Left ventricle myocardium inferior (tissue), 1 donor: ENCODE measurements at regions not wholly inside any gene's neighbourhood (a gene's known extent, or its start where the extent isn't known, plus 50 kb on each side); places are given as distances from the start of the nearest gene placed in this dataset.

Source experiments
- DNase-seq: peaks from one replicate; pipeline ENCODE4 v3.0.0-alpha.2; 2020
- H3K27ac ChIP-seq: fragments of 200-600 bp; replicated peaks from 2 replicates; pipeline ENCODE4 v1.8.0; 2021
- H3K27me3 ChIP-seq: fragments of 200-600 bp; 2 replicates; pipeline ENCODE4 v1.8.0; 2021; ENCODE audit warnings: low read depth
- H3K36me3 ChIP-seq: fragments of 200-600 bp; 2 replicates; pipeline ENCODE4 v1.8.0; 2021
- H3K4me1 ChIP-seq: fragments of 200-600 bp; 2 replicates; pipeline ENCODE4 v1.8.0; 2021
- H3K4me3 ChIP-seq: fragments of 200-600 bp; 2 replicates; pipeline ENCODE4 v1.8.0; 2021; ENCODE audit warnings: mild to moderate bottlenecking, moderate library complexity
- H3K9me3 ChIP-seq: fragments of 200-600 bp; replicated peaks from 2 replicates; pipeline ENCODE4 v1.8.0; 2021
- intact Hi-C: fragments of 100-400 bp; cut with micrococcal nuclease; formaldehyde crosslinking; loops from one replicate; pipeline ENCODE4 v1.11.0; 2022
- TF ChIP-seq, protein P1 (sequence below): fragments of 200-600 bp; IDR thresholded peaks from 2 replicates; pipeline ENCODE4 v1.8.0; 2021; ENCODE audit warnings: antibody characterized with exemption, mild to moderate bottlenecking, borderline replicate concordance
- donor health status: DM: no; HTN: yes; CAD: no; lungs with severe emphysema.

DNA sequence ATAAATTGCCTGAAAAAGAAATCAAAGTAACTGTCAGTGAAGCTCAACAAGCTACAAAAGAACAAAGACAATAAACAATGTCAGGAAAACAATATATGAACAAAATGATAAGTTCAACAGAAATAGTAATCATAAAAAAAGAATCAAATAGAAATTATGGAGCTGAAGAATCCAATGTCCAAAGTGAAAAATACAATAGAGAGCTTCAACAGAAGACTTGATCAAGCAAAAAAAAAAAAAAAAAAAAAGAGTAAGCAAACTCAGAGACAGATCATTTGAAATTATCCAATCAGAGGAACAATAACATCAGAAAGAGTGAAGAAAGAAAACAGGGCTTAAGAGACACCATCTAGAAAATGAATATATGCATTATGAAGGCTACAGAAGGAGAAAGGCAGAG lies 251.4 kb upstream of the SAMSN1 start:
- Histone ChIP-seq H3K36me3 (no peaks in the 10 kb centered on the region), H3K4me1 (no peaks in the 10 kb centered on the region), H3K27me3 (no peaks in the 10 kb centered on the region), H3K4me3 (no peak overlapping the region), H3K27ac (no peak overlapping the region), H3K9me3 (peaks cover 58% of the 10 kb centered on the region)
- no peak for DNase-seq
- intact Hi-C loops = no loop called here
- TF ChIP-seq, protein P1, sequence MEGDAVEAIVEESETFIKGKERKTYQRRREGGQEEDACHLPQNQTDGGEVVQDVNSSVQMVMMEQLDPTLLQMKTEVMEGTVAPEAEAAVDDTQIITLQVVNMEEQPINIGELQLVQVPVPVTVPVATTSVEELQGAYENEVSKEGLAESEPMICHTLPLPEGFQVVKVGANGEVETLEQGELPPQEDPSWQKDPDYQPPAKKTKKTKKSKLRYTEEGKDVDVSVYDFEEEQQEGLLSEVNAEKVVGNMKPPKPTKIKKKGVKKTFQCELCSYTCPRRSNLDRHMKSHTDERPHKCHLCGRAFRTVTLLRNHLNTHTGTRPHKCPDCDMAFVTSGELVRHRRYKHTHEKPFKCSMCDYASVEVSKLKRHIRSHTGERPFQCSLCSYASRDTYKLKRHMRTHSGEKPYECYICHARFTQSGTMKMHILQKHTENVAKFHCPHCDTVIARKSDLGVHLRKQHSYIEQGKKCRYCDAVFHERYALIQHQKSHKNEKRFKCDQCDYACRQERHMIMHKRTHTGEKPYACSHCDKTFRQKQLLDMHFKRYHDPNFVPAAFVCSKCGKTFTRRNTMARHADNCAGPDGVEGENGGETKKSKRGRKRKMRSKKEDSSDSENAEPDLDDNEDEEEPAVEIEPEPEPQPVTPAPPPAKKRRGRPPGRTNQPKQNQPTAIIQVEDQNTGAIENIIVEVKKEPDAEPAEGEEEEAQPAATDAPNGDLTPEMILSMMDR = no peak

DNA sequence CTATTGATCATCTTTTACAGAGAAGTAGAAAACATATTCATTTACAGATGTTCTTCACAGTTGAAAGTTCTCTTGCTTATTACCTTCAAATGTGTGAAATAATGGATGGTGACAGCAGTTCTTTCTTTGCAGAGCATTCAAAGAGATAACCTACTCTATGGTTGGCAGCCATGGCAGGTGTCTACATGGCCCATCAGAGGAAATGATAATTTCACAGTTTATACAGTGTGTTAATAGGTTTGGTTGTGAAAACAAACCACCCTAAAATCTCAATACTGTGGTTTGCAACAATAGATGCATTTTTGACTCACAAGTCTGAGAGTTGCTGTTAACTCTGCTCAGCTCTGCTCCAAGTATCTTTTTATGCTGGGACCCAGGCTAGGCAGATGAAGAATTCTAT lies 241.2 kb upstream of the SAMSN1 start:
- H3K36me3 ChIP-seq = no peaks in the 10 kb centered on the region
- intact Hi-C loops = no loop called here
- TF ChIP-seq, protein P1 = no peak

DNA sequence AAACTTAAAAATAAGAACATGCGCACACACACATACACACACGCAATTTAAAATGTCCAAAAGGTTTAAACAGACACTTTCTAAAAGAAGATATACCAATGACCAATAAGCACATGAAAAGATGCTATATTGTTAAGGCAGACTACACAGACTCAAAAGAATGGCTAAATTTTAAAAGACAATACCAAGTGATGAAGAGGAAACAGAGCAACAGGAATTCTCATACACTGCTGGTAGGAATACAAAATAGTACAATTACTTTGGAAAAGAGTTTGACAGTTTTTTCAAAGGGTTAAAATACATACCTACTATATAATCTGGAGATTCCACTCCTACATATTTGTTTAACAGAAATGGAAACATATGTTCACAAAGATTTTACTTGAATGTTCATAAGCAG lies 239.6 kb upstream of the SAMSN1 start:
- H3K36me3 ChIP-seq = no peaks in the 10 kb centered on the region
- H3K27ac ChIP-seq = no peak overlapping the region
- no peak overlapping the region for H3K4me3 ChIP-seq
- TF ChIP-seq, protein P1 = no peak
- peaks cover 43% of the 10 kb centered on the region for H3K9me3 ChIP-seq
- intact Hi-C loops = no loop called here
- H3K27me3 ChIP-seq = no peaks in the 10 kb centered on the region
- H3K4me1 ChIP-seq = no peaks in the 10 kb centered on the region
- DNase-seq = no peak

More for the DNA sequence above, 241.2 kb upstream of the SAMSN1 start:
- Histone ChIP-seq H3K4me3 (no peak overlapping the region), H3K9me3 (peaks cover 36% of the 10 kb centered on the region), H3K27ac (no peak overlapping the region), H3K4me1 (no peaks in the 10 kb centered on the region), H3K27me3 (no peaks in the 10 kb centered on the region)
- DNase-seq = no peak

DNA sequence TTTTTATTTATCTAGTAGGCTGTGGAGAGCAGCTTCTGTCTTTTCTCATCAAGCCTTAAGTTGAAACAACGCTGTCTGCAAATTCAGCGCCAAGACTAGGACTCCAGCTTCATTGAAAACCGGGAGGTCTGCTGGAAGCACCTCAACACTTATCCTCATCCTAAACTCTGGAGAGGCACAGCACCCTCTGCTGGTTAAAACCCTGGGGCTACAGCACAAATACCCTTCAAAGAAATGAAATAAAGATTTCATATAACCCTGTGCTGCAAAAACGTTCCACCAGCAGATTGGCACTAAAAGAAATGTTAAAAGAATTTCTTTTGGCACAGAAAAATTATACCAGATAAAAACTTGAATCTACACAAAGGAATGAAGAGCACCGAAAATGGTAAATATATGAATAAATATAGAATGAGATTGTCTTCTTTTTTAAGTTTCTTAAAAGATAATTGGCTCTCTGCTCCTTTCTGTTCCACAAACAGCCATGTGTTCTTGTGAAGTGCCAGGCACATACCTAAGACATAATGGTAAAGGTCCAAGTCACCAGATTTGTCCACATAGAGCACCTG lies 227.7 kb upstream of the SAMSN1 start:
- intact Hi-C loops = no loop called here
- Histone ChIP-seq H3K36me3 (no peaks in the 10 kb centered on the region), H3K27ac (no peak overlapping the region), H3K4me1 (no peaks in the 10 kb centered on the region), H3K4me3 (no peak overlapping the region), H3K27me3 (no peaks in the 10 kb centered on the region), H3K9me3 (peaks cover 4% of the 10 kb centered on the region)
- TF ChIP-seq, protein P1 = peak; percentile 51
- peak; percentile 15 for DNase-seq

DNA sequence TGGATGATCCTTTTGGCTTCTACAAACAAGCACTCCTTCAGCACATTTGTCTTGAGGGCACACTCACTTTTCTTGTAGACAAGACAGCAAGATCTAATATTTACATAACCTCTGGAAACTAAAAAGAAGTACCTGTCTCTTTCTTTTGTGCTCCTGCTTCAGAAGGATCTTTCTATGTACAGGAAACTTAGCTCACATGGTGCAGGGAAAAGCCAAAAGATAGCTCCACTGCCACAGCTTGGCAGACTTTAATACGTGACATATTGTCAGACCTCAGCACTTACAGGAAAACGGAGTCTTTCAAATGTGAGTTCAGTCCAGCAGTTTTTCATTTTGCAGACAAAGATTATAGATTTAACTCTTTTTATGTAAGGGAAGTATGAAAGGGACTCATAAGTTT lies 225.5 kb upstream of the SAMSN1 start:
- H3K27ac ChIP-seq = no peak overlapping the region
- H3K36me3 ChIP-seq = no peaks in the 10 kb centered on the region
- H3K4me1 ChIP-seq = no peaks in the 10 kb centered on the region
- DNase-seq = no peak
- H3K27me3 ChIP-seq = no peaks in the 10 kb centered on the region
- intact Hi-C loops = no loop called here
- H3K9me3 ChIP-seq = no peaks in the 10 kb centered on the region
- TF ChIP-seq, protein P1 = no peak
- H3K4me3 ChIP-seq = no peak overlapping the region
